Skeletal muscle satellite cell (primary cell): ENCODE measurements at regions not wholly inside any gene's neighbourhood (a gene's known extent, or its start where the extent isn't known, plus 50 kb on each side); places are given as distances from the start of the nearest gene placed in this dataset.

Experiments
- H3K27me3 ChIP-seq: 2 replicates; pipeline ENCODE4 v1.7.0; 2013; ENCODE audit warnings: low read length; ENCODE audit not compliant: control insufficient read depth, insufficient read depth
- H3K36me3 ChIP-seq: 2 replicates; pipeline ENCODE4 v1.7.0; 2013; ENCODE audit warnings: mild to moderate bottlenecking, control low read depth, low read length; ENCODE audit not compliant: insufficient read depth
- H3K4me1 ChIP-seq: 2 replicates; pipeline ENCODE4 v1.7.0; 2013; ENCODE audit warnings: low read length; ENCODE audit not compliant: control insufficient read depth, insufficient read depth
- H3K4me2 ChIP-seq: 2 replicates; pipeline ENCODE4 v1.7.0; 2013; ENCODE audit warnings: mild to moderate bottlenecking, low read length
- H3K4me3 ChIP-seq: 2 replicates; pipeline ENCODE4 v1.7.0; 2013; ENCODE audit warnings: low read length
- H3K9ac ChIP-seq: 2 replicates; pipeline ENCODE4 v1.7.0; 2013; ENCODE audit warnings: mild to moderate bottlenecking, low read depth, low read length, moderate library complexity
- H3K9me3 ChIP-seq: replicated peaks from 2 replicates; pipeline ENCODE4 v1.7.0; 2013; ENCODE audit warnings: mild to moderate bottlenecking, control low read depth, low read length

- no peaks in the 10 kb centered on the region for H3K36me3 ChIP-seq
- no peaks in the 10 kb centered on the region for H3K27me3 ChIP-seq
- no peak overlapping the region for H3K9ac ChIP-seq
- H3K9me3 ChIP-seq = no peaks in the 10 kb centered on the region
- peaks cover 38% of the 10 kb centered on the region for H3K4me1 ChIP-seq
- no peak overlapping the region for H3K4me3 ChIP-seq
- H3K4me2 ChIP-seq = no peak overlapping the region
These were observed 170.5 kb upstream of the FGGY start for GRCh38 chr1:59126366-59126765.

GRCh38 chr1:59128239-59128736 lies 168.6 kb upstream of the FGGY start:
- Histone ChIP-seq H3K36me3 (no peaks in the 10 kb centered on the region), H3K4me2 (peak overlapping the region; percentile 22), H3K27me3 (no peaks in the 10 kb centered on the region), H3K4me3 (no peak overlapping the region), H3K4me1 (peaks cover 38% of the 10 kb centered on the region), H3K9me3 (no peaks in the 10 kb centered on the region), H3K9ac (no peak overlapping the region)

- H3K4me1 ChIP-seq = peaks cover 38% of the 10 kb centered on the region
- H3K9ac ChIP-seq = peak overlapping the region; percentile 32
- no peaks in the 10 kb centered on the region for H3K27me3 ChIP-seq
- no peaks in the 10 kb centered on the region for H3K9me3 ChIP-seq
- no peak overlapping the region for H3K4me3 ChIP-seq
- H3K4me2 ChIP-seq = peak overlapping the region; percentile 13
- no peaks in the 10 kb centered on the region for H3K36me3 ChIP-seq
These were observed 168.1 kb upstream of the FGGY start for GRCh38 chr1:59128784-59129227.

- Histone ChIP-seq H3K4me1 (peaks cover 36% of the 10 kb centered on the region), H3K4me3 (no peak overlapping the region), H3K4me2 (no peak overlapping the region), H3K27me3 (no peaks in the 10 kb centered on the region), H3K9me3 (no peaks in the 10 kb centered on the region), H3K9ac (no peak overlapping the region), H3K36me3 (no peaks in the 10 kb centered on the region)
These were observed 164.6 kb upstream of the FGGY start for GRCh38 chr1:59132295-59132694.

- Histone ChIP-seq H3K27me3 (no peaks in the 10 kb centered on the region), H3K9ac (no peak overlapping the region), H3K36me3 (no peaks in the 10 kb centered on the region), H3K4me3 (no peak overlapping the region), H3K4me1 (peaks cover 33% of the 10 kb centered on the region), H3K4me2 (no peak overlapping the region), H3K9me3 (no peaks in the 10 kb centered on the region)
These were observed 162.9 kb upstream of the FGGY start for GRCh38 chr1:59133997-59134396.

- H3K9ac ChIP-seq = peak overlapping the region; percentile 28
- H3K4me1 ChIP-seq = peaks cover 32% of the 10 kb centered on the region
- no peak overlapping the region for H3K4me2 ChIP-seq
- H3K36me3 ChIP-seq = no peaks in the 10 kb centered on the region
- H3K27me3 ChIP-seq = no peaks in the 10 kb centered on the region
- no peak overlapping the region for H3K4me3 ChIP-seq
- H3K9me3 ChIP-seq = no peaks in the 10 kb centered on the region
These were observed 161.1 kb upstream of the FGGY start for GRCh38 chr1:59135761-59136255.

GRCh38 chr1:59136541-59137275 lies 160.2 kb upstream of the FGGY start:
- Histone ChIP-seq H3K4me1 (peaks cover 37% of the 10 kb centered on the region), H3K9ac (peak overlapping the region; percentile 54), H3K9me3 (no peaks in the 10 kb centered on the region), H3K4me3 (peak overlapping the region; percentile 35), H3K27me3 (no peaks in the 10 kb centered on the region), H3K36me3 (no peaks in the 10 kb centered on the region), H3K4me2 (peak overlapping the region; percentile 39)

- Histone ChIP-seq H3K27me3 (no peaks in the 10 kb centered on the region), H3K4me1 (peaks cover 39% of the 10 kb centered on the region), H3K9me3 (no peaks in the 10 kb centered on the region), H3K4me2 (peak overlapping the region; percentile 39), H3K4me3 (peak overlapping the region; percentile 35), H3K36me3 (no peaks in the 10 kb centered on the region), H3K9ac (peak overlapping the region; percentile 54)
These were observed 159.6 kb upstream of the FGGY start for GRCh38 chr1:59137276-59137615.

- H3K9ac ChIP-seq = no peak overlapping the region
- peaks cover 46% of the 10 kb centered on the region for H3K4me1 ChIP-seq
- no peaks in the 10 kb centered on the region for H3K36me3 ChIP-seq
- H3K27me3 ChIP-seq = no peaks in the 10 kb centered on the region
- no peaks in the 10 kb centered on the region for H3K9me3 ChIP-seq
- H3K4me2 ChIP-seq = no peak overlapping the region
- H3K4me3 ChIP-seq = no peak overlapping the region
These were observed 158.9 kb upstream of the FGGY start for GRCh38 chr1:59137968-59138367.

GRCh38 chr1:59138402-59138801 lies 158.5 kb upstream of the FGGY start:
- H3K4me3 ChIP-seq = no peak overlapping the region
- H3K36me3 ChIP-seq = no peaks in the 10 kb centered on the region
- peaks cover 50% of the 10 kb centered on the region for H3K4me1 ChIP-seq
- no peak overlapping the region for H3K9ac ChIP-seq
- no peak overlapping the region for H3K4me2 ChIP-seq
- H3K9me3 ChIP-seq = no peaks in the 10 kb centered on the region
- no peaks in the 10 kb centered on the region for H3K27me3 ChIP-seq

- Histone ChIP-seq H3K4me3 (no peak overlapping the region), H3K4me2 (no peak overlapping the region), H3K36me3 (no peaks in the 10 kb centered on the region), H3K9ac (no peak overlapping the region), H3K27me3 (no peaks in the 10 kb centered on the region), H3K9me3 (no peaks in the 10 kb centered on the region), H3K4me1 (peaks cover 60% of the 10 kb centered on the region)
These were observed 157.5 kb upstream of the FGGY start for GRCh38 chr1:59139396-59139795.
